22Rv1 (cell line): ENCODE measurements at regions not wholly inside any gene's neighbourhood (a gene's known extent, or its start where the extent isn't known, plus 50 kb on each side); places are given as distances from the start of the nearest gene placed in this dataset.
"Not testable (repeated sequence)": the region's sequence is repeated elsewhere in the genome, so short reads cannot be mapped to it uniquely, and the experiment has no call there.

Experiments
- ZFX ChIP-seq: fragments of 450-650 bp; IDR thresholded peaks from 2 replicates; pipeline ENCODE4 v1.6.1; 2017; ENCODE audit warnings: antibody characterized with exemption, borderline replicate concordance
- TF ChIP-seq, protein P1 (sequence below): fragments of 450-650 bp; IDR thresholded peaks from 2 replicates; pipeline ENCODE4 v1.5.1; 2017; ENCODE audit warnings: mild to moderate bottlenecking

DNA sequence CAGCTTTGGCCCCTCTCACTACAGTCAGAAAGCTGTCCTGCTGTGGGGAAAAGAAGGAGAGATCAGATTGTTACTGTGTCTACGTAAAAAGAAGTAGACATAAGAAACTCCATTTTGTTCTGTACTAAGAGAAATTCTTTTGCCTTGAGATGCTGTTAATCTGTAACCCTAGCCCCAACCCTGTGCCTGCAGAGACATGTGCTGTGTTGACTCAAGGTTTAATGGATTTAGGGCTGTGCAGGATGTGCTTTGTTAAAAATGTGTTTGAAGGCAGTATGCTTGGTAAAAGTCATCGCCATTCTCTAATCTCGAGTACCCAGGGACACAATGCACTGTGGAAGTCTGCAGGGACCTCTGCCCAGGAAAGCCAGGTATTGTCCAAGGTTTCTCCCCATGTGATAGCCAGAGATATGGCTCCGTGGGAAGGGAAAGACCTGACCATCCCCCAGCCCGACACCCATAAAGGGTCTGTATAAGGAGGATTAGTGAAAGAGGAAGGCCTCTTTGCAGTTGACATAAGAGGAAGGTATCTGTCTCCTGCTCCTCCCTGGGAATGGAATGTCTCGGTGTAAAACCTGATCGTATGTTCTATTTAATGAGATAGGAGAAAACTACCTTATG is 263.9 kb downstream of the LMX1A start:
- TF ChIP-seq, protein P1, sequence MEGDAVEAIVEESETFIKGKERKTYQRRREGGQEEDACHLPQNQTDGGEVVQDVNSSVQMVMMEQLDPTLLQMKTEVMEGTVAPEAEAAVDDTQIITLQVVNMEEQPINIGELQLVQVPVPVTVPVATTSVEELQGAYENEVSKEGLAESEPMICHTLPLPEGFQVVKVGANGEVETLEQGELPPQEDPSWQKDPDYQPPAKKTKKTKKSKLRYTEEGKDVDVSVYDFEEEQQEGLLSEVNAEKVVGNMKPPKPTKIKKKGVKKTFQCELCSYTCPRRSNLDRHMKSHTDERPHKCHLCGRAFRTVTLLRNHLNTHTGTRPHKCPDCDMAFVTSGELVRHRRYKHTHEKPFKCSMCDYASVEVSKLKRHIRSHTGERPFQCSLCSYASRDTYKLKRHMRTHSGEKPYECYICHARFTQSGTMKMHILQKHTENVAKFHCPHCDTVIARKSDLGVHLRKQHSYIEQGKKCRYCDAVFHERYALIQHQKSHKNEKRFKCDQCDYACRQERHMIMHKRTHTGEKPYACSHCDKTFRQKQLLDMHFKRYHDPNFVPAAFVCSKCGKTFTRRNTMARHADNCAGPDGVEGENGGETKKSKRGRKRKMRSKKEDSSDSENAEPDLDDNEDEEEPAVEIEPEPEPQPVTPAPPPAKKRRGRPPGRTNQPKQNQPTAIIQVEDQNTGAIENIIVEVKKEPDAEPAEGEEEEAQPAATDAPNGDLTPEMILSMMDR = not testable (repeated sequence)
- not testable (repeated sequence) for TF ChIP-seq ZFX
